ENCODE measurements at regions not wholly inside any gene's neighbourhood (a gene's known extent, or its start where the extent isn't known, plus 50 kb on each side); places are given as distances from the start of the nearest gene placed in this dataset.

DNA sequence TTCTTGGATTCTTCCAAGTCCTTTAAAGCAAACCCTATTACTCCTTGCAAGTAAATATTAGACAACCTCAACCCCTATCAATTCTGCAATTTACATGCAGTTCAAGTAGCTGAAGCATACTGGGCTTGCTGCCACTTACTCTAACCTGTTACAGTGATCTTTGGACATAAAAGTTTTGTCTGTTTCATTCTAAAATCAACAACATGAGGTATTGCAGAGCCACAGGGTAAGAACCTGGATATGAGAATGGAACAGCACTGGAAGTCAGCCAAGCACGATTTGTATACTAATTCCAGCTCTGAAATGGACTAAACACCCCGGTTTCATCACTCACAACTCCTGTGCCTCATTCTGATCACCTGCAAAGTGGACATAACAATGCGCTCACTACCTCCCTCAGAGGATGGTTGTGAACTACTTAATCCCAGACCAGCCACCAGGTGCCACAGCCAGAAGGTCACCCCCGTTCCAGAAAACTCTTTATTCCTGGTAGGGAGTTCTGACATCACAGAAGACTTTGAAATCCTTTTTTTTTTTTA, 270.0 kb downstream of the ADGB start:
- BruUV-seq (replicated peaks), result no TSS peak
- Histone ChIP-seq H3K27ac (ENCODE audit: low read length) (no peak overlapping the region), H3K4me3 (ENCODE audit: low read depth in 2 of 2, low read length in 2 of 2) (no peak overlapping the region), H3K36me3 (ENCODE audit: control insufficient read depth, insufficient read depth, low read length) (no peaks in the 10 kb centered on the region), H3K27me3 (ENCODE audit: control insufficient read depth, insufficient read depth, low read length) (no peaks in the 10 kb centered on the region), H3K4me1 (ENCODE audit: control insufficient read depth, insufficient read depth, low read length) (no peaks in the 10 kb centered on the region), H3K9me3 (ENCODE audit: control insufficient read depth, insufficient read depth, low read depth, low read length) (no peaks in the 10 kb centered on the region)
- in situ Hi-C loops (cut with HindIII; ENCODE audit: low pct_unique_long_range_greater_than_20kb, low sequenced_read_pairs), result no loop called here
- intact Hi-C loops (cut with micrococcal nuclease; ENCODE audit: unreplicated experiment), result no loop called here
- TF ChIP-seq POLR2AphosphoS5 (IDR thresholded peaks at IDR 0.05; ENCODE audit: low read depth, low read length), result no peak
- TF ChIP-seq, protein P1, sequence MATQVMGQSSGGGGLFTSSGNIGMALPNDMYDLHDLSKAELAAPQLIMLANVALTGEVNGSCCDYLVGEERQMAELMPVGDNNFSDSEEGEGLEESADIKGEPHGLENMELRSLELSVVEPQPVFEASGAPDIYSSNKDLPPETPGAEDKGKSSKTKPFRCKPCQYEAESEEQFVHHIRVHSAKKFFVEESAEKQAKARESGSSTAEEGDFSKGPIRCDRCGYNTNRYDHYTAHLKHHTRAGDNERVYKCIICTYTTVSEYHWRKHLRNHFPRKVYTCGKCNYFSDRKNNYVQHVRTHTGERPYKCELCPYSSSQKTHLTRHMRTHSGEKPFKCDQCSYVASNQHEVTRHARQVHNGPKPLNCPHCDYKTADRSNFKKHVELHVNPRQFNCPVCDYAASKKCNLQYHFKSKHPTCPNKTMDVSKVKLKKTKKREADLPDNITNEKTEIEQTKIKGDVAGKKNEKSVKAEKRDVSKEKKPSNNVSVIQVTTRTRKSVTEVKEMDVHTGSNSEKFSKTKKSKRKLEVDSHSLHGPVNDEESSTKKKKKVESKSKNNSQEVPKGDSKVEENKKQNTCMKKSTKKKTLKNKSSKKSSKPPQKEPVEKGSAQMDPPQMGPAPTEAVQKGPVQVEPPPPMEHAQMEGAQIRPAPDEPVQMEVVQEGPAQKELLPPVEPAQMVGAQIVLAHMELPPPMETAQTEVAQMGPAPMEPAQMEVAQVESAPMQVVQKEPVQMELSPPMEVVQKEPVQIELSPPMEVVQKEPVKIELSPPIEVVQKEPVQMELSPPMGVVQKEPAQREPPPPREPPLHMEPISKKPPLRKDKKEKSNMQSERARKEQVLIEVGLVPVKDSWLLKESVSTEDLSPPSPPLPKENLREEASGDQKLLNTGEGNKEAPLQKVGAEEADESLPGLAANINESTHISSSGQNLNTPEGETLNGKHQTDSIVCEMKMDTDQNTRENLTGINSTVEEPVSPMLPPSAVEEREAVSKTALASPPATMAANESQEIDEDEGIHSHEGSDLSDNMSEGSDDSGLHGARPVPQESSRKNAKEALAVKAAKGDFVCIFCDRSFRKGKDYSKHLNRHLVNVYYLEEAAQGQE (IDR thresholded peaks at IDR 0.05; ENCODE audit: insufficient read depth in 1 of 2, low read depth in 2 of 2, low read length in 1 of 2), result no peak
- no peak for TF ChIP-seq TCF7L2 (IDR thresholded peaks at IDR 0.05; ENCODE audit: low read depth, low read length)
- TF ChIP-seq, protein P2, sequence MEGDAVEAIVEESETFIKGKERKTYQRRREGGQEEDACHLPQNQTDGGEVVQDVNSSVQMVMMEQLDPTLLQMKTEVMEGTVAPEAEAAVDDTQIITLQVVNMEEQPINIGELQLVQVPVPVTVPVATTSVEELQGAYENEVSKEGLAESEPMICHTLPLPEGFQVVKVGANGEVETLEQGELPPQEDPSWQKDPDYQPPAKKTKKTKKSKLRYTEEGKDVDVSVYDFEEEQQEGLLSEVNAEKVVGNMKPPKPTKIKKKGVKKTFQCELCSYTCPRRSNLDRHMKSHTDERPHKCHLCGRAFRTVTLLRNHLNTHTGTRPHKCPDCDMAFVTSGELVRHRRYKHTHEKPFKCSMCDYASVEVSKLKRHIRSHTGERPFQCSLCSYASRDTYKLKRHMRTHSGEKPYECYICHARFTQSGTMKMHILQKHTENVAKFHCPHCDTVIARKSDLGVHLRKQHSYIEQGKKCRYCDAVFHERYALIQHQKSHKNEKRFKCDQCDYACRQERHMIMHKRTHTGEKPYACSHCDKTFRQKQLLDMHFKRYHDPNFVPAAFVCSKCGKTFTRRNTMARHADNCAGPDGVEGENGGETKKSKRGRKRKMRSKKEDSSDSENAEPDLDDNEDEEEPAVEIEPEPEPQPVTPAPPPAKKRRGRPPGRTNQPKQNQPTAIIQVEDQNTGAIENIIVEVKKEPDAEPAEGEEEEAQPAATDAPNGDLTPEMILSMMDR (IDR thresholded peaks at IDR 0.05), result no peak
- POLR2A ChIA-PET, result no interaction called here
- CTCF ChIA-PET, result no interaction called here
- no peak for DNase-seq (ENCODE audit: low read depth, low spot score)
- no peak for ATAC-seq

DNA sequence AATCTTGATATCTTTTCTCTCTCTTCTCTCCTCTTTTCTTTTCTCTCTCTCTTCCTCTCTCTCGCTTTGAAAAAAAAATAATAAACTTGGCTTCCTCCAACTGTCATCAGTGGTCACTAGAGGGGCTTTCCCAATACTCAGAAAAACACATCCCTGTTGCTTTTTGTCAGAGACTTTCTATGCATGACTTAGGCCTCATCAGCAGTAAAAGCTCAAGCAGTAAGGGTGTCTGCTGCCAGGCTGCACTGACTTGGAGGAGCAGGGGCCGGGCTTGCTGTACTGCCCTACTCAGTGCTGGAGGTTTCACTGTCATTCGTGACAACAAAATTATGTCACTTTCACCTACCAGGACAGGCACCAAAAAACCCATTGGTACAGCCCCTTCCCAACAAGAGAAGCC, 272.0 kb downstream of the ADGB start:
- intact Hi-C loops (cut with micrococcal nuclease; ENCODE audit: unreplicated experiment), result no loop called here

More for the DNA sequence above, 272.0 kb downstream of the ADGB start:
- H3K36me3 ChIP-seq (ENCODE audit: control insufficient read depth, insufficient read depth, low read length), result no peaks in the 10 kb centered on the region
- H3K4me3 ChIP-seq (ENCODE audit: low read depth in 2 of 2, low read length in 2 of 2), result no peak overlapping the region
- H3K27me3 ChIP-seq (ENCODE audit: control insufficient read depth, insufficient read depth, low read length), result no peaks in the 10 kb centered on the region
- DNase-seq (ENCODE audit: low read depth, low spot score) (no peak), ATAC-seq (no peak)
- H3K9me3 ChIP-seq (ENCODE audit: control insufficient read depth, insufficient read depth, low read depth, low read length), result no peaks in the 10 kb centered on the region
- CTCF ChIA-PET, result no interaction called here
- no TSS peak for BruUV-seq (replicated peaks)
- no peaks in the 10 kb centered on the region for H3K4me1 ChIP-seq (ENCODE audit: control insufficient read depth, insufficient read depth, low read length)
- in situ Hi-C loops (cut with HindIII; ENCODE audit: low pct_unique_long_range_greater_than_20kb, low sequenced_read_pairs), result no loop called here
- H3K27ac ChIP-seq (ENCODE audit: low read length), result no peak overlapping the region
- POLR2A ChIA-PET, result no interaction called here
- TF ChIP-seq TCF7L2 (IDR thresholded peaks at IDR 0.05; ENCODE audit: low read depth, low read length), result no peak
- TF ChIP-seq POLR2AphosphoS5 (IDR thresholded peaks at IDR 0.05; ENCODE audit: low read depth, low read length), result no peak
- TF ChIP-seq, protein P2 (IDR thresholded peaks at IDR 0.05), result no peak
- TF ChIP-seq, protein P1 (IDR thresholded peaks at IDR 0.05; ENCODE audit: insufficient read depth in 1 of 2, low read depth in 2 of 2, low read length in 1 of 2), result no peak
- TF ChIP-seq SIN3A (IDR thresholded peaks at IDR 0.05; ENCODE audit: borderline replicate concordance, insufficient read depth, low read depth, low read length), result no peak
